Caco-2 (cell line): ENCODE measurements at regions not wholly inside any gene's neighbourhood (a gene's known extent, or its start where the extent isn't known, plus 50 kb on each side); places are given as distances from the start of the nearest gene placed in this dataset.

ENCODE experiments used
- BruUV-seq: library from RNA; stranded (reverse); fragments of 400-500 nt; replicated peaks from 2 replicates; lab custom pipeline; 2021; lab: Mats Ljungman, UMichigan
- CTCF ChIA-PET: fragments of 300-600 bp; sonication (Branson Sonifier 250); formaldehyde crosslinking; loops from one replicate; lab custom pipeline; 2022; ENCODE audit warnings: antibody characterized with exemption; lab: Charles Lee
- POLR2A ChIA-PET: fragments of 300-600 bp; sonication (Branson Sonifier 250); formaldehyde crosslinking; loops from one replicate; lab custom pipeline; 2022; ENCODE audit warnings: antibody characterized with exemption; lab: Charles Lee
- DNase-seq, 2 experiments: peaks; one replicate each; pipeline versions ENCODE4 v3.0.0 to v3.0.0-alpha.2; 2020 to 2022
- H3K27me3 ChIP-seq: replicated peaks from 2 replicates; pipeline ENCODE4 v1.6.0; 2011; ENCODE audit warnings: low read length; ENCODE audit not compliant: control insufficient read depth, insufficient read depth
- H3K36me3 ChIP-seq: 2 replicates; pipeline ENCODE4 v1.5.1; 2011; ENCODE audit warnings: low read length; ENCODE audit not compliant: control insufficient read depth, insufficient read depth
- H3K4me1 ChIP-seq: fragments of 250-450 bp; sonication (Bioruptor Pico); 2 replicates; pipeline ENCODE4 v1.5.1; 2020; ENCODE audit warnings: mild to moderate bottlenecking
- H3K4me3 ChIP-seq: 2 replicates; pipeline ENCODE4 v1.5.1; 2011; ENCODE audit warnings: low read depth, mild to moderate bottlenecking, control low read depth, low read length
- H3K9me3 ChIP-seq: fragments of 250-450 bp; sonication (Bioruptor Pico); 2 replicates; pipeline ENCODE4 v1.5.1; 2020; ENCODE audit warnings: mild to moderate bottlenecking, moderate library complexity
- H3K27ac Mint-ChIP-seq: one replicate; pipeline ENCODE4 v1.8.0; 2022; ENCODE audit warnings: mixed read lengths; ENCODE audit not compliant: unreplicated experiment
- H3K27me3 Mint-ChIP-seq: one replicate; pipeline ENCODE4 v1.8.0; 2022; ENCODE audit warnings: mixed read lengths; ENCODE audit not compliant: insufficient read depth, unreplicated experiment
- H3K36me3 Mint-ChIP-seq: one replicate; pipeline ENCODE4 v1.8.0; 2022; ENCODE audit warnings: mild to moderate bottlenecking, mixed read lengths; ENCODE audit not compliant: insufficient read depth, unreplicated experiment
- H3K4me1 Mint-ChIP-seq: one replicate; pipeline ENCODE4 v1.8.0; 2022; ENCODE audit warnings: low read depth, mixed read lengths; ENCODE audit not compliant: unreplicated experiment
- H3K4me3 Mint-ChIP-seq: one replicate; pipeline ENCODE4 v1.8.0; 2022; ENCODE audit warnings: mild to moderate bottlenecking, moderate library complexity, mixed read lengths; ENCODE audit not compliant: unreplicated experiment
- H3K9me3 Mint-ChIP-seq: one replicate; pipeline ENCODE4 v1.8.0; 2022; ENCODE audit warnings: mixed read lengths; ENCODE audit not compliant: unreplicated experiment
- intact Hi-C: fragments of 100-400 bp; cut with micrococcal nuclease; formaldehyde crosslinking; loops from one replicate; pipeline ENCODE4 v1.10.0; 2022; ENCODE audit not compliant: unreplicated experiment
- TF ChIP-seq, protein P1 (sequence below), 2 experiments: fragments of 200-600 bp in 1 of 2; IDR thresholded peaks; 1 replicate in 1 of 2; 2 replicates in 1 of 2; pipeline versions ENCODE4 v1.5.1 to v1.8.0; 2011 to 2022; ENCODE audit warnings: antibody characterized with exemption in 1 of 2, control low read depth in 1 of 2, inconsistent platforms in 1 of 2, low read depth in 1 of 2, low read length in 1 of 2, mild to moderate bottlenecking in 1 of 2, moderate library complexity in 1 of 2; ENCODE audit not compliant: insufficient read depth in 1 of 2, severe bottlenecking in 1 of 2, unreplicated experiment in 1 of 2

DNA sequence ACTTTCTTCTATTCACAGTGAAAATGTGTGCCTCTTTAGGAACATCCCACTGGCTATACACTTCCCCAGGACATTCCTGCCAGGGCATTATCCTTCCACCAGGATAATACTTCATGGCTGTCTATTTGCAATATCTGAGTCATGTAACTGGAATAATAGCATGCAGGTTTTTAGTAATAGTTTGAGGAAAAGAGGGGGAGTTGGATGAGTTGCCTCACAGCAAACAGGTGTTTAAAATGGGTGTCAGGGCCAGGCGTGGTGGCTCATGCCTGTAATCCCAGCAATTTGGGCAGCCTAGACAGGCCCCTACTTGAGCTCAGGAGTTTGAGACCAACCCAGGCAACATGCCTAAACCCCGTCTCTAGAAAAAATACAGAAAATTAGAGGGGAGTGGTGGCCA, 585.9 kb downstream of the DIPK2A start:
- no peaks in the 10 kb centered on the region for H3K9me3 ChIP-seq
- no peak overlapping the region for H3K4me3 ChIP-seq
- ChIA-PET POLR2A (no interaction called here), CTCF (no interaction called here)
- TF ChIP-seq, protein P1, sequence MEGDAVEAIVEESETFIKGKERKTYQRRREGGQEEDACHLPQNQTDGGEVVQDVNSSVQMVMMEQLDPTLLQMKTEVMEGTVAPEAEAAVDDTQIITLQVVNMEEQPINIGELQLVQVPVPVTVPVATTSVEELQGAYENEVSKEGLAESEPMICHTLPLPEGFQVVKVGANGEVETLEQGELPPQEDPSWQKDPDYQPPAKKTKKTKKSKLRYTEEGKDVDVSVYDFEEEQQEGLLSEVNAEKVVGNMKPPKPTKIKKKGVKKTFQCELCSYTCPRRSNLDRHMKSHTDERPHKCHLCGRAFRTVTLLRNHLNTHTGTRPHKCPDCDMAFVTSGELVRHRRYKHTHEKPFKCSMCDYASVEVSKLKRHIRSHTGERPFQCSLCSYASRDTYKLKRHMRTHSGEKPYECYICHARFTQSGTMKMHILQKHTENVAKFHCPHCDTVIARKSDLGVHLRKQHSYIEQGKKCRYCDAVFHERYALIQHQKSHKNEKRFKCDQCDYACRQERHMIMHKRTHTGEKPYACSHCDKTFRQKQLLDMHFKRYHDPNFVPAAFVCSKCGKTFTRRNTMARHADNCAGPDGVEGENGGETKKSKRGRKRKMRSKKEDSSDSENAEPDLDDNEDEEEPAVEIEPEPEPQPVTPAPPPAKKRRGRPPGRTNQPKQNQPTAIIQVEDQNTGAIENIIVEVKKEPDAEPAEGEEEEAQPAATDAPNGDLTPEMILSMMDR (IDR thresholded peaks at IDR 0.05; ENCODE audit: insufficient read depth in 1 of 2, low read depth in 1 of 2, low read length in 1 of 2, severe bottlenecking in 1 of 2, unreplicated experiment in 1 of 2): no peak
- no peak for DNase-seq
- no TSS peak for BruUV-seq
- Mint-ChIP-seq H3K27me3 (peaks cover 2% of the 10 kb centered on the region), H3K4me1 (peaks cover 19% of the 10 kb centered on the region), H3K27ac (no peak overlapping the region), H3K36me3 (no peaks in the 10 kb centered on the region), H3K9me3 (no peaks in the 10 kb centered on the region), H3K4me3 (no peak overlapping the region)
- no peaks in the 10 kb centered on the region for H3K36me3 ChIP-seq
- H3K27me3 ChIP-seq: no peaks in the 10 kb centered on the region
- intact Hi-C loops: loop anchor here (10.0 kb wide), 1 partner anchor 583 kb away; the partner anchor contains the start of gene DIPK2A
- H3K4me1 ChIP-seq: peaks cover 15% of the 10 kb centered on the region

DNA sequence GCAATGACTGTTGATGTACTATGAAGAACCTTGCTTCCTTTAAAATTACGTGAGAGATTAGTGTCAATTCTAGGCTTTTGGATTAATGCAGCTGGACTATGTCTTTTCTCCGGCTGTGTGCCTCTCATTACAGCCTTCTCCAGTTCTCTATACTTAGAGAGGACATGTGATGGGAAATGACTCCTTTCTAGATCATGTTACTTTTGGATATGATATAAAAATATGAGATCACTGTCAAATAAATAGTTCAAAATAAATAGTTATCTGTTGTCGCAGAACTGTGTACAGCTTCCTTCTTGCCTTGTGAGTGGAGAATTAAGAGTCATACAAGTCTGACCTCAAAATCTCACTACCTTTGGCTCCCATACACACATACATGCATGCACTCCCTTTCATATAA, 592.4 kb downstream of the DIPK2A start:
- H3K4me3 Mint-ChIP-seq: no peak overlapping the region
- peaks cover 10% of the 10 kb centered on the region for H3K4me1 Mint-ChIP-seq
- no peak for DNase-seq
- intact Hi-C loops: no loop called here
- H3K36me3 Mint-ChIP-seq: no peaks in the 10 kb centered on the region
- Histone ChIP-seq H3K27me3 (no peaks in the 10 kb centered on the region), H3K9me3 (no peaks in the 10 kb centered on the region), H3K4me1 (no peaks in the 10 kb centered on the region), H3K4me3 (no peak overlapping the region), H3K36me3 (no peaks in the 10 kb centered on the region)
- POLR2A ChIA-PET: no interaction called here
- TF ChIP-seq, protein P1 (IDR thresholded peaks at IDR 0.05; ENCODE audit: insufficient read depth in 1 of 2, low read depth in 1 of 2, low read length in 1 of 2, severe bottlenecking in 1 of 2, unreplicated experiment in 1 of 2): no peak
- BruUV-seq: no TSS peak
- no peaks in the 10 kb centered on the region for H3K9me3 Mint-ChIP-seq
- H3K27ac Mint-ChIP-seq: no peak overlapping the region
- peaks cover 2% of the 10 kb centered on the region for H3K27me3 Mint-ChIP-seq
- CTCF ChIA-PET: no interaction called here

DNA sequence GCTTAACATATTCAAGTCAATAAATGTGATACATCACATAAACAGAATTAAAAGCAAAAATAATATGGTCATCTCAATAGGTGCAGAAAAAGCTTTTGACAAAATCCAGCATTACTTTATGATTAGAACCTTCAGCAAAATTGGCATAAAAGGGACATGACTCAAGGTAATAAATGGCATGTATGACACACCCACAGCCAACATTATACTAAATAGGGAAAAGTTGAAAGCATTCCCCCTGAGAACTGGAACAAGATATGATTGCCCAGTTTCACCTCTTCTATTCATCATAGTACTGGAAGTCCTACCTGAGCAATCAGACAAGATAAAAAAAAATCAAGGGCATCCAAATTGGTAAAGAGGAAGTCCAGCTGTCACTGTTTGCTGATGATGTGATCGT, 594.7 kb downstream of the DIPK2A start:
- Histone ChIP-seq H3K4me1 (no peaks in the 10 kb centered on the region), H3K4me3 (no peak overlapping the region), H3K36me3 (no peaks in the 10 kb centered on the region), H3K27me3 (no peaks in the 10 kb centered on the region), H3K9me3 (no peaks in the 10 kb centered on the region)
- Mint-ChIP-seq H3K9me3 (no peaks in the 10 kb centered on the region), H3K36me3 (no peaks in the 10 kb centered on the region), H3K4me3 (no peak overlapping the region), H3K4me1 (no peaks in the 10 kb centered on the region), H3K27me3 (peaks cover 2% of the 10 kb centered on the region), H3K27ac (no peak overlapping the region)
- ChIA-PET CTCF (no interaction called here), POLR2A (no interaction called here)
- intact Hi-C loops: no loop called here
- TF ChIP-seq, protein P1 (IDR thresholded peaks at IDR 0.05; ENCODE audit: insufficient read depth in 1 of 2, low read depth in 1 of 2, low read length in 1 of 2, severe bottlenecking in 1 of 2, unreplicated experiment in 1 of 2): no peak
- DNase-seq: no peak
- no TSS peak for BruUV-seq
